ENCODE measurements at regions not wholly inside any gene's neighbourhood (a gene's known extent, or its start where the extent isn't known, plus 50 kb on each side); places are given as distances from the start of the nearest gene placed in this dataset.

GRCh38 chr3:102757950-102758349 lies 323.1 kb downstream of the ZPLD1 start:
- Mint-ChIP-seq H3K4me3 (ENCODE audit: unreplicated experiment) (no peak overlapping the region), H3K27ac (ENCODE audit: unreplicated experiment) (no peak overlapping the region), H3K4me1 (ENCODE audit: unreplicated experiment) (no peaks in the 10 kb centered on the region), H3K27me3 (ENCODE audit: unreplicated experiment) (peaks cover 6% of the 10 kb centered on the region), H3K36me3 (ENCODE audit: unreplicated experiment) (no peaks in the 10 kb centered on the region), H3K9me3 (ENCODE audit: unreplicated experiment) (no peaks in the 10 kb centered on the region)
- no peak for TF ChIP-seq CTCF (IDR thresholded peaks at IDR 0.05)
- DNase-seq (ENCODE audit: extremely low spot score, unreplicated experiment) = no peak

DNA sequence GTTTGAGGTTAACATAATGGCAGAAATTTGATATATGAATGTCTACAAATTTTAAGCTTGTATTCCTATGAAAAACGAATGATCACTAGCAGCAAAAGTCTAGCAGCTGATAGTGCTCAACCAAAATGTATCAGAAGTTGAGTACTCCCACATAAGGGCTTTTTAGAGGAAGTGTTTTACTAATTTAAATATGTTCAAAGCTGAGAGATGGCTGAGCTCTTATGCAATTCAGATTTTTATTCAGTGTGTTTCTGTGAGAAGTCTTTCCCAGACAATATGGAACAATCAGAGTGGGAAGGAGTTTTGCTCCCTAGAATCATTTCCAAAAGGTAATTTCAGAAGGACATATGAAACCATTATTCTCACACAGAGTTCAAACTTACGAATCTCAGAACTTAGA lies 327.0 kb downstream of the ZPLD1 start:
- Mint-ChIP-seq H3K36me3 (ENCODE audit: unreplicated experiment) (no peaks in the 10 kb centered on the region), H3K27ac (ENCODE audit: unreplicated experiment) (no peak overlapping the region), H3K4me3 (ENCODE audit: unreplicated experiment) (no peak overlapping the region), H3K4me1 (ENCODE audit: unreplicated experiment) (no peaks in the 10 kb centered on the region), H3K27me3 (ENCODE audit: unreplicated experiment) (peaks cover 4% of the 10 kb centered on the region), H3K9me3 (ENCODE audit: unreplicated experiment) (no peaks in the 10 kb centered on the region)
- no peak for TF ChIP-seq CTCF (IDR thresholded peaks at IDR 0.05)
- no peak for DNase-seq (ENCODE audit: extremely low spot score, unreplicated experiment)

DNA sequence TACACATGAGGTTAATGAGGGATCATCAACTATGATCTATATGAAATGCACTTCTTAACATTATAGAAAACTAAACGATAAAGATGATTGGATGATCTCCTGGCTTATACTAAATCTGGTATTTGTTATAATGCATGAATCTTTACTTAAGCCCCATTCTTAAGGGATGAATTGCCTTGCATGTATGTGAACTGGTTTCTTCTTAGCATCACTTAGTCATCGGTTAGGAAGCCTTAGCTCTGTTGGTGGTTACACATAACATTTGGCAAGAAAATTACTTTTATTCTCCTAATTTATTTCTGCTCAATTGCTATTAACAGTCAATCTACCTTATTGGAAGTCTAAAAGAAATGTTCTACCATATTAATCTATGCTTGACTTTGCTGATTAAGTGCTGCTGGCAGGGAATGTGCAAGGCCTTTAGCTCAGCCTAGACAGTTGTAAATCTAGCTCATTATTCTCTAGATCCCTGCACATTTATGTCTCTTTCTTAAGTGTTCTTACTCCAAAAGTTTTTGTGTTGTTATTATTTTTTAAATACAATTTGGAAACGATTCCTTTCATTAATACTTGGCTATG lies 356.0 kb downstream of the ZPLD1 start:
- H3K27me3 Mint-ChIP-seq (ENCODE audit: unreplicated experiment) = no peaks in the 10 kb centered on the region
- no peak overlapping the region for H3K4me3 Mint-ChIP-seq (ENCODE audit: unreplicated experiment)
- no peaks in the 10 kb centered on the region for H3K9me3 Mint-ChIP-seq (ENCODE audit: unreplicated experiment)
- H3K4me1 Mint-ChIP-seq (ENCODE audit: unreplicated experiment) = no peaks in the 10 kb centered on the region
- no peak for DNase-seq (ENCODE audit: extremely low spot score, unreplicated experiment)
- no peak for TF ChIP-seq CTCF (IDR thresholded peaks at IDR 0.05)
- H3K36me3 Mint-ChIP-seq (ENCODE audit: unreplicated experiment) = no peaks in the 10 kb centered on the region
- H3K27ac Mint-ChIP-seq (ENCODE audit: unreplicated experiment) = no peak overlapping the region

- no peak overlapping the region for H3K4me3 Mint-ChIP-seq (ENCODE audit: unreplicated experiment)
- DNase-seq (ENCODE audit: extremely low spot score, unreplicated experiment) = no peak
- no peaks in the 10 kb centered on the region for H3K4me1 Mint-ChIP-seq (ENCODE audit: unreplicated experiment)
- H3K27me3 Mint-ChIP-seq (ENCODE audit: unreplicated experiment) = no peaks in the 10 kb centered on the region
- H3K27ac Mint-ChIP-seq (ENCODE audit: unreplicated experiment) = no peak overlapping the region
- no peaks in the 10 kb centered on the region for H3K36me3 Mint-ChIP-seq (ENCODE audit: unreplicated experiment)
- no peak for TF ChIP-seq CTCF (IDR thresholded peaks at IDR 0.05)
- no peaks in the 10 kb centered on the region for H3K9me3 Mint-ChIP-seq (ENCODE audit: unreplicated experiment)
Observed at GRCh38 chr3:102791641-102792589, 357.1 kb downstream of the ZPLD1 start.

DNA sequence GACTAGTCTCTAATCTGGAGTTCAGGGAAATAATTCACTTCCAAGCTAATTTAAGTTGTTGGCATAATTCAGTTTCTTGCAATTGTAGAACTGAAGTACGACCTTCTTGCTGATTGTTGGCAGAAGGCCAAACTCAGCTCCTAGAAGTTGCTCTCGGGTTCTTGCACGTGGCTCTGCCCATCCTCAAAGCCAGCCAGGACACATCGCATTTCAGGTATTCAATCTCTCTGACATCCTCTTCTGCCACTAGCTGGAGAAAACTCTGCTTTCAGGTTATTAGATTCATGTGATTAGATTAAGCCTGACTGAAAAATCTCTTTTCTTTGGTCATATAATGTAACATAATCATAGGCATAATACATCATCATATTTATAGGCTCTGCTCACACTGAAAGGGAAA lies 362.0 kb downstream of the ZPLD1 start:
- Mint-ChIP-seq H3K4me1 (ENCODE audit: unreplicated experiment) (no peaks in the 10 kb centered on the region), H3K9me3 (ENCODE audit: unreplicated experiment) (no peaks in the 10 kb centered on the region), H3K4me3 (ENCODE audit: unreplicated experiment) (no peak overlapping the region), H3K27me3 (ENCODE audit: unreplicated experiment) (no peaks in the 10 kb centered on the region), H3K36me3 (ENCODE audit: unreplicated experiment) (no peaks in the 10 kb centered on the region), H3K27ac (ENCODE audit: unreplicated experiment) (no peak overlapping the region)
- no peak for TF ChIP-seq CTCF (IDR thresholded peaks at IDR 0.05)
- DNase-seq (ENCODE audit: extremely low spot score, unreplicated experiment) = no peak
